GM18502 (cell line): ENCODE measurements at regions not wholly inside any gene's neighbourhood (a gene's known extent, or its start where the extent isn't known, plus 50 kb on each side); places are given as distances from the start of the nearest gene placed in this dataset.
A peak's percentile ranks its signal among the peaks of the same experiment; 100 is the strongest.
"Not testable (repeated sequence)": the region's sequence is repeated elsewhere in the genome, so short reads cannot be mapped to it uniquely, and the experiment has no call there.

Experiments used
- ATAC-seq: cut with Tn5 transposase; IDR thresholded peaks from one replicate; pipeline ENCODE4 v1.9.1; 2021; ENCODE audit warnings: mild to moderate bottlenecking; ENCODE audit not compliant: unreplicated experiment, poor library complexity

DNA sequence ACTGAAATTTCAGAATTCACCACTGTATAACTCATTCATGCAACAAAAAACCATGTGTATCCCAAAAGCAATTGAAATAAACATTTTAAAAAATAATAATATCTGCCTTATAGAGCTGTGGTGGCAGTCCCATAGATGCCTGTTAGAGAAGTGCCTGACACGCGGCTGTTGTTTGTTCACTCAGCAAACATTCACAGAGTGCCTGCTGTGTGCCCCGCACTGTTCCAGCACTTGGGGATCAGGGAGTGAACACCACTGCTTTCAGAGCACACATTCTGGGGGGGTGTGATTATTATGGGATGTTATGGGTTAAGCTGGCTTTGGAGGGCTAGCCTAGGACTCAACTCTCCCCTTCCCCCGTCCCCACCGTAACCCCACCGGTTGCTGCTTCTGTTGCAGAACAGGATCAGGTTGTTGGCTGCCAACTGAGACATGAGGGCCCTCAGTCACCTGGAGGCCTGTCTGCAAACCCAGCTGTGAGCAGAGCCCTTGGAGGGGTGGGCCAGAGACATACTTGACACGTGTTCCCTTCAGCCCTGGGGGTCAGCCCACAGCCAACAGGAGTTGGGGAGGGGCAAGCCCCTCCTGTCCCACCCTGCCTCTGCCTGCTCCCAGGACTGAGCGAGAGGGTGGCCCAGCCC lies 103.3 kb upstream of the CIBAR2 start:
- ATAC-seq: no peak

GRCh38 chr16:85216522-85217375 lies 104.5 kb upstream of the CIBAR2 start:
- ATAC-seq: no peak

GRCh38 chr16:85220125-85220839 lies 108.0 kb upstream of the CIBAR2 start:
- no peak for ATAC-seq

- no peak for ATAC-seq
These were observed 108.9 kb upstream of the CIBAR2 start for GRCh38 chr16:85220964-85221731.

DNA sequence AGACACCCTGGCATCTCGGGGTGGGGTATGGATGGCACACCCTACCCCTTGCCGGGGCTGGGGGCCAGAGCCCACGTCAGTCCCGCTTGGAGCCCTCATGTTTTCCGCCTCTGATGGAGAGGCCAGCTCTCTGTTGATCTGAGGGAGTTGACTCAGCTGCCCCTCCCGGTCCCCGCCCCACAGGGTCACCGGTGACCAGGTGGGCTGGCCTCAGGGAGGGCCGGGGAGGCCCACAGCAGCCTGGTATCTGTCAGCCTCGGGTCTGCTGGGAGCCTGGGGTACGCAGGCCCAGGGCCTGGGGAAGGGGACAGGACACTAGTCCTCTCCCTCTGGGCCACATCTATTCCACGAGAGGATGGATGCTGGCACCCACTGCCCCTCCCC lies 109.5 kb upstream of the CIBAR2 start:
- no peak for ATAC-seq

DNA sequence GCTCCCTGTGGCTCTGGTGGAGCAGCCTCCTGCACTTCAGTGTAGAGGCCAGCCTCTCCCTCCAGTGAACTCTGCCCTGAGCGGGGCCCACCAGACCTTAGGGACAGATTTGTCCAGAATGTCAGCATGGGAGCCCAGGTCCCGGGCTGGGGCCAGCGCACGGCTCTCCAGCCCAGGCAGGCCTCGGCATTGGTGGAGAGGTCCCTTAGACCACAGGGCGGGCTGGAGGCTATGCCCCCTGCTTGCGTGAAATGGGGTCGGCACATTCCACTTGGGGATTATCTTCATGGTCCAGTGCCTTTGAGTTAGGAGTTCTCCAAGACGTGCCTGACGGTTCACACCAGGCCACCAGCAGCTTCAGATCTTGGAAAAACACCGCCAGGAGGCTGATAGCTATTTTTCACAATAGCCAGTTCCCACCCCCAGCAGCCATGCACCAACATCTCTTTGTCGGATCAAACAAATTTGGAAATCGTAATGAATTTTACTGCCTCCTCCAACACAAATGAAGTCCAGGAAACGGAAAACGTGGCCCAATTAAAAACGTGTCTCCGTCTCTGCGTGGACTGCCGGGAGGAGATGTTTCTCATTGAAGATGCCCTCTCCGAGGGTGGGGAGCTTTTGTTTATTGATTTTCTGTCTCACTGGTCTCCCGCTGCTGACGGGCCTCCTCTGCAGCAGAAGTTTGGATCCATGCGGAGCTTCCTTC lies 110.0 kb upstream of the CIBAR2 start:
- ATAC-seq: no peak

DNA sequence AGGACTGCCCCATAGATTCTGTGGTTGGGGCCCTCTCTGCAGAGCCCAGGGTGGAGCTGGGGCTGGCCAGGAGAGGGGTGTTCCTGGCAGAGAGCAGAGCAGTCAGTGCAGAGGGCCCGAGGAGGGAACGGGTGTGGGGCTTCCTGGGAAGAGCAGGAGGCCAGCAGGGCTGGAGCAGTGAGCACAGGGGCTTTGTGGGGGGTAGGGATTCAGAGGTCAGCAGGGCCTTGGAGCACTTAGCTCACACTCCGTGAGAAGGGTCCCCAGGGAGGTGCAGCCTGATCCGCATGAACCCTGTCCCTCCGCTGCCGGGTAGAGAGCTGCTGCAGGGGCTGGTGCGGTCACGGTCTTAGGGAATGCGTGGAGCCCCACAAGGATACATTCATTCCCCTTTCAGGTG lies 113.0 kb upstream of the CIBAR2 start:
- ATAC-seq: no peak

DNA sequence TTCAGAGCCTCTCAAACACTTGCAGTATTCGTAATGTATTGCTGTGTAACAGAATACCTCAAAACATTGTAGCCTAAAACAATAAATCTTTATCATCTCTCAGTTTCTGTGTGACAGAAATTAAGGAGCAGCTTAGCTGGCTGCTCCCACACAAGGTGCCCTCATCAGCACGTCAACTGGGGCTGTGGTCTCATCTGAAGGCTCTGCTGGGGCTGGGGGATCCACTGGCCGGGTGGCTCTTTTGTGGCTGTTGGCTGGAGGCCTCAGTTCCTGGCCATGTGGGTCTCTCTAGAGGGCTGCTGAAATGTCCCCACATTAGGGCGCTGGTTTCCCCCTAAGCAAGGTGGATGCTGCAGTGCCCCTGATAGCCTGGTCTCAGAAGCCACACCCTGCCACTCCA lies 113.4 kb upstream of the CIBAR2 start:
- no peak for ATAC-seq

DNA sequence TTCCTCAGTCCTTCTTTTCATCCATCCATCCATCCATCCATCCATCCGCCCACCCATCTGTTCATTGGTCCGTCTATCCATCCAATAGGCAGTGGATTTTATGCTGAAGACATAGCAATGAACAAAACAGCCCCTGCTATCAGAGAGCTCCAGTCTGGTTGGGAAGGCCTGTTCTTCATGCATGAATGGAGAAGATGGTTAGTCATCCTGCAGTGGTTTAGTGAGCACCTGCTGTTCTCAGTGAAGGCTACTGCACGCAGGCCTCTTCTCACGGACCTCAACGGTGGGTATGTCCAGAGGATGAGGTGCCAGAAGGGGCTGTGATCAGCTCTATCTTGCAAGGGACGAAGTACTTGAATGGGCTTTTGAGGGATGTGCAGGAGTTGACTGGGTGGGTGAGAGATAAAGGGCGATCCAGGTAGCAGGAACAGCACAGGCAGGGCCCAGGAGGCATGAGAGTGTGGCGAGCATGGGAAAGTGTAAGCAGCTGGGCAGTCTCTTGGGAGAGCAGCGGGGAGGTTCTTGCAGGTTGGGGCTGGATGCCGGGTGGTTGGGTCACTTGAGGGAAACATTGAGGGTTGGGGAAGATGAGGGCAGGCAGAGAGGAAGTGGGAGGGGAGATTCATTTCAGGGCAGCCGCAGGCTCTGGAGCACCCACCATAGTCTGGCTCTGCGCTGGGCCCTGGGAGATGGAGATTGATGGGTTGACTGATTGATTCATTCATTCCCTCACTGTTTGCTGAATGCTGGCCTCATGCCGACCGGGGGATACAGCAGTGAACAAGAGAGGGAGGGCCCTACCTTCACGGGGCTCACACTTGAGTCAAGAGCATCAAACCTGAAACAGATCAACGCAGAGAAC lies 115.0 kb upstream of the CIBAR2 start:
- peak; percentile 77 for ATAC-seq

DNA sequence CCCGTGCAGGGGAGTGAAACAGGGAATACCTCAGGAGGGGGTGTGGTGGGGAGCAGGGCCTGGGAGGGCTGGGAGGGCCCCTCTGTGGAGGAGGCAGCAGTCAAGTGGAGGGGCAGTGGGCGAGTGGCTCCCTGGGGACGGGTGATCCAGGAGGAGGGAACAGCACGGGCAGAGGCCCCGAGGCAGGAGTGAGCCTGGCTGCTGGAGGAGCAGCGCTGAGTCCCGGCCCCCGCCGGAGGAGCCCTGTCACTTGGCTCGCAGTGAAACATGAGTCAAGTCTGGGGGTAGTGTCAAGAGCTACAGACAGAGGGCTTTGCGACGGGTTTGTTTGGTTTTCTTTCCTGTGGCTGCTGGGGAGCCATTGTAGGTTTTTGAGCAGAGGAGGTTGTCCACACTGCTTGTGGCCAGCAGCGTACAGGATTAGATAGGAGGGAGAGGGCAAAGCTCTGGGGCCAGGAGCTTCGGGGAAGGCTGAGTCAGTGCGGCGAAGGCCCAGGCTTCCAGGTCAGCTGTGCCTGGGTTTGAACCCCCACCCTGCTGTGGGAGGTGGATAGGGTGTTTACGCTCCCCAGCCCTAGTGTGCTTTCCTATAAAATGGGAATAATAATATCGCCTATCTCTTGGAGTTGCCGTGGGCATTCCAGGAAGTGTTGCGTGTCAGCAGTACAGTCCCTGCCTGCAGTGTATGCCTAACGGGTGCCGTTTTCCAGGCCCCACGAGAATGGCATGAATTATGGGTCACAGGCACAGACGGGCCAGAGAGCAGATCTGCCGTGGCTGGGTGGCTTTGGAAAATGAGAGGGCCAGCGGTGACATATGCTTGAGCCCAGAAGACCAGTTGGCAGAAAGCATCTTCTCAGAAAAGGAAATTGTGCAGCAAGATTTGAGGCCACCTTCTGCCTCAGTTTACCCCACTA lies 115.9 kb upstream of the CIBAR2 start:
- no peak for ATAC-seq

DNA sequence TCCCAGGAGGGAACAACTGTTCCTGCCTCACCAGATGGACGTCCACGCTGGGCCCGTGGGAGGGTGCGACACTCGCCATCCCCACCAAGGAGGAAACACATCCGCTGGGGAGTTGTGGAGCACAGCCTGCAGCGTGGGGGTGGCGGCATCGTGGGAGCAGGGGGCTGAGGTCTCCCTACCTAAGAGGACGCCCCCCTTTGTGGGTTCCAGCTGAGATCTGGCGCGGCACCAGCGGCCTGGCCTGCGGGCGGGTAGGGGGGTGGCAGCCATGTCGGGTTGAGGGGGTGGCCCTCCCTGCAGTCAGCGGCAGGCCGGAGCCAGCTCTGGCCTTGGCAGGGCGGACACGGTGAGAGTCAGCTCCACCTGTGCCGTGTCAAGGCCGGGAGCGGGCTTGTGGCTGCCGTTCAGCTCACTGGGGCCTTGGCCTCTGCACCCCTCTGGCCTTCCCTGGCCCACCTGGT lies 116.7 kb upstream of the CIBAR2 start:
- ATAC-seq: no peak

DNA sequence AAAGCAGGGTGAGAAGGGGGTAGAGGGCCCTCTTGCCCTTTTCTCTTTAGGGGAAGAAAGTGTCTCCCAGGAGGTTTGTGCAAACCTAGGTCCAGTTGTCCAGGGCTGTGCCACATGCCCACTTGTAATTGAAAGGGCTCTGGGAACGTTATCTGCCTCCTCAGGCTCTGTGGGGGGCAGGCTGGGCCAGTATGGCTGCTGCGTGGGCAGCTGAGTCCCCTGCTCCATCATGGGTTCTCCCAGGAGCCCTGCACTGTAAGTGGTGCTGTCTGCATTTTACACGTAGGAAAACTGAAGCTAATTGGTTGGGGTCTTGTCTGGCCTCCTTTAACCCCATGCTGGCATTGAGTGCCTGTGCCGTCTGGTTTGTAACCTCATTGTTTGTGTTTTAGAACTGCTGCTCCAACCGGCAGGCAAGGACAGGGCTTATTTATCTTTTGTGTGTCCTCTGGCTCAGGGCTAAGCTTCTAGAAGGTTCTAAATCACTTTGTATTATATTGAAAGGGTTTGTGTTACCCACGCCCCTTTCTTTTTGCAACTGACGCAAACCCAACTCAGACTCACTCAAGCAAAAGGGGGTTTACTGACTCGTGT lies 117.7 kb upstream of the CIBAR2 start:
- no peak for ATAC-seq

DNA sequence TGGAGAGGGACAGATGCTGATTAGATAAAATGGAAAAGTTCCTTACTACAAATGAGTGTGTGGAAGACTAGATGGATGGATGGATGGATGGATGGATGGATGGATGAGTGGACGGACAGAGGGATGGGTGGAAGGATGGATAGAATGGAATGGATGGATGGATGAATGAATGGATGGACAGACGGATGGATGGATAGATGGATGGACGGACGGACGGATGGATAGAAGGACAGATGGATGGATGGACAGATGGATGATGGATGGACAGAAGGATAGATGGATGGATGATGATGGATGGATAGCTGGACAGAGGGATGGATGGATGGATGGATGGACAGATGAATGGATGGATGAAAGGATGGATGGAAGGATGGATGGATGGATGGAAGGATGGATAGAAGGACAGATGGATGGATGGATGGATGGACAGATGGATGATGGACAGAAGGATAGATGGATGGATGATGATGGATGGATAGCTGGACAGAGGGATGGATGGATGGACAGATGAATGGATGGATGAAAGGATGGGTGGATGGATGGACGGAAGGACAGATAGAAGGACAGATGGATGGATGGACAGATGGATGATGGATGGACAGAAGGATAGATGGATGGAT lies 118.6 kb upstream of the CIBAR2 start:
- ATAC-seq: not testable (repeated sequence)

DNA sequence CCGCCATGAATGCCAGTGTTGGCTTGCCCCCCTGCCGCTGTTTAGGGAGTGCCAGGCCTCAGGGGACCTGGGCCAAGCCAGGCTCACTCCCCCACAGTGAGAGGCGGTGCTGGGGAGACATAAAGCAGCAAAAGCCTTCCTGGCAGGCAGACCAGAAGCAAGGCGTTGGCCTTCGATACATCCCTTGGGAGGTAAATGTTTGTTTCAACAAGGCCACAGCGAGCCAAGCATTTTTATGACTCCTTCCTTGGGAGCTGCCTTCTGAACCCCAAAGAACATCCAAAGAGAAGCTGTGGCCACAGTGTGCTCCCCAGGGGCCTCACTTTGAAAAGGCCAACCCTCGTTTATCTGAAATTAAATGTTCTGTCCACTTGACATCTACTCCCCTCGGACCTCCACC lies 119.7 kb upstream of the CIBAR2 start:
- ATAC-seq: no peak

GRCh38 chr16:85232369-85233142 lies 120.3 kb upstream of the CIBAR2 start:
- ATAC-seq: no peak

DNA sequence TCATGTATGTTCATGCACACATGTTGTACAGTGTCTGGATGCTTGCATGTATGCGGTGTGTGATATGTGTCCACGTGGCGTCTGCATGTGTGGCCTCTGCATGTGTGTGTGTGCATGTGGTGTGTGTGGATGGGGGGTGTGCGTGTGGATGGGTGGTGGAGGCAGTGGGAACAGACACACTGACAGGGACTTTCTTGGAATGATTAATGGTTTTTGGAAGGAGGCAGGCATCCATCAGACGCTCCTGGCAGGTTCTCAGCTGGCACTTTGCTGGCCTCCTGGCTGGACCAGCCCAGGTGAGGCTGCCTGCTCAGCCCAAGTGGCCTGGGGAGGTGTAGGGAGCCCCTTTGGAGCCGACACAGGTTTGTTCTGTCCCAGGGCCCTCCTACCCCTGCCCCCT lies 121.2 kb upstream of the CIBAR2 start:
- ATAC-seq: no peak
